GM23338 (cell line): ENCODE measurements at regions not wholly inside any gene's neighbourhood (a gene's known extent, or its start where the extent isn't known, plus 50 kb on each side); places are given as distances from the start of the nearest gene placed in this dataset.

Source experiments
- ATAC-seq: fragments of 200-7000 bp; cut with Tn5 transposase; 3 replicates; pipeline ENCODE4 v1.9.1; 2020
- DNase-seq: peaks from one replicate; pipeline ENCODE4 v3.0.0-alpha.2; 2015; ENCODE audit warnings: low spot score
- H2AFZ ChIP-seq: fragments of 200-600 bp; sonication (generic); 2 replicates; pipeline ENCODE4 v1.8.0; 2016; ENCODE audit warnings: antibody characterized with exemption, mild to moderate bottlenecking, moderate library complexity
- H3F3A ChIP-seq: fragments of 200-600 bp; sonication (generic); replicated peaks from 2 replicates; pipeline ENCODE4 v1.8.0; 2017; ENCODE audit warnings: antibody characterized with exemption, mixed run types, low read depth
- H3K27ac ChIP-seq: fragments of 200-600 bp; sonication (generic); 2 replicates; pipeline ENCODE4 v1.6.1; 2016; ENCODE audit warnings: low read depth
- H3K27me3 ChIP-seq: fragments of 200-600 bp; sonication (generic); 2 replicates; pipeline ENCODE4 v1.8.0; 2016; ENCODE audit warnings: mild to moderate bottlenecking, mixed run types, moderate library complexity; ENCODE audit not compliant: insufficient read depth
- H3K36me3 ChIP-seq: fragments of 200-600 bp; sonication (generic); 2 replicates; pipeline ENCODE4 v1.8.0; 2016; ENCODE audit warnings: mild to moderate bottlenecking; ENCODE audit not compliant: insufficient read depth
- H3K4me1 ChIP-seq: fragments of 200-600 bp; sonication (generic); 2 replicates; pipeline ENCODE4 v1.8.0; 2016; ENCODE audit warnings: mild to moderate bottlenecking, moderate library complexity; ENCODE audit not compliant: insufficient read depth
- H3K4me2 ChIP-seq: fragments of 200-600 bp; sonication (generic); 2 replicates; pipeline ENCODE4 v1.7.1; 2017; ENCODE audit warnings: mixed run types
- H3K4me3 ChIP-seq: fragments of 200-600 bp; sonication (generic); 2 replicates; pipeline ENCODE4 v1.6.1; 2016; ENCODE audit warnings: mixed run types
- H3K79me2 ChIP-seq: fragments of 200-600 bp; sonication (generic); replicated peaks from 2 replicates; pipeline ENCODE4 v1.8.0; 2017; ENCODE audit warnings: mild to moderate bottlenecking; ENCODE audit not compliant: insufficient read depth
- H3K9me2 ChIP-seq: fragments of 200-600 bp; sonication (generic); 2 replicates; pipeline ENCODE4 v1.8.0; 2017; ENCODE audit not compliant: insufficient read depth
- H4K20me1 ChIP-seq: fragments of 200-600 bp; sonication (generic); replicated peaks from 2 replicates; pipeline ENCODE4 v1.8.0; 2017; ENCODE audit warnings: mild to moderate bottlenecking; ENCODE audit not compliant: insufficient read depth
- H3K27ac Mint-ChIP-seq: 2 replicates; pipeline ENCODE4 v1.8.0; 2020; ENCODE audit warnings: inconsistent platforms, mild to moderate bottlenecking, moderate library complexity, mixed read lengths
- H3K27me3 Mint-ChIP-seq: 3 replicates; pipeline ENCODE4 v1.8.0; 2022; ENCODE audit warnings: low read depth, mild to moderate bottlenecking, moderate library complexity, mixed read lengths, inconsistent platforms; ENCODE audit not compliant: insufficient read depth, poor library complexity
- H3K36me3 Mint-ChIP-seq: 3 replicates; pipeline ENCODE4 v1.8.0; 2021; ENCODE audit warnings: low read depth, mild to moderate bottlenecking, inconsistent platforms, moderate library complexity, mixed read lengths
- H3K4me1 Mint-ChIP-seq: 3 replicates; pipeline ENCODE4 v1.8.0; 2020; ENCODE audit warnings: mild to moderate bottlenecking, inconsistent platforms, mixed read lengths
- H3K4me3 Mint-ChIP-seq: 3 replicates; pipeline ENCODE4 v1.8.0; 2021; ENCODE audit warnings: moderate library complexity, mild to moderate bottlenecking, inconsistent platforms, mixed read lengths
- H3K9me3 Mint-ChIP-seq: 3 replicates; pipeline ENCODE4 v1.8.0; 2020; ENCODE audit warnings: moderate library complexity, mild to moderate bottlenecking, inconsistent platforms, mixed read lengths
- CTCF ChIP-seq, 2 experiments: fragments of 200-600 bp in 1 of 2; sonication (generic) in 1 of 2; conservative IDR thresholded peaks; 2 replicates each; pipeline versions ENCODE4 v1.5.1 to v1.6.1; 2016 to 2017; ENCODE audit warnings: antibody characterized with exemption in 2 of 2, low read depth in 2 of 2, mild to moderate bottlenecking in 2 of 2, moderate library complexity in 1 of 2
- NANOG ChIP-seq: IDR thresholded peaks from 2 replicates; pipeline ENCODE4 v1.6.1; 2016; ENCODE audit warnings: antibody characterized with exemption, borderline replicate concordance
- POLR2AphosphoS5 ChIP-seq: IDR thresholded peaks from 2 replicates; pipeline ENCODE4 v1.6.1; 2016; ENCODE audit warnings: antibody characterized with exemption, low read depth
- REST ChIP-seq: IDR thresholded peaks from one replicate; pipeline ENCODE4 v1.6.1; 2018; ENCODE audit warnings: antibody characterized with exemption; ENCODE audit not compliant: unreplicated experiment
- ZNF462 ChIP-seq: fragments of 250-450 bp; sonication (Bioruptor Pico); IDR thresholded peaks from 2 replicates; pipeline ENCODE4 v1.5.0; 2020; ENCODE audit warnings: mild to moderate bottlenecking, moderate library complexity

GRCh38 chr9:115411516-115411915 lies 293.6 kb upstream of the TNC start (continued):
- TF ChIP-seq ZNF462 (CRISPR knock-in tag) (no peak), POLR2AphosphoS5 (no peak), CTCF (conservative IDR thresholded peaks at IDR 0.05; ENCODE audit: low read depth in 2 of 2) (no peak), NANOG (no peak)

GRCh38 chr9:115411993-115412452 lies 294.1 kb upstream of the TNC start:
- Histone ChIP-seq H3K79me2 (no peaks in the 10 kb centered on the region), H3K4me2 (0 out of 2 replicates have a peak overlapping the region, but pooled peaks have one; percentile 28), H3K36me3 (no peaks in the 10 kb centered on the region), H4K20me1 (no peaks in the 10 kb centered on the region), H3F3A (no peaks in the 10 kb centered on the region), H3K4me3 (no peak overlapping the region), H3K4me1 (peaks cover 22% of the 10 kb centered on the region; the same call in 1 of the 2 replicates), H3K9me2 (peaks cover 6% of the 10 kb centered on the region), H3K27ac (no peak overlapping the region), H2AFZ (no peak overlapping the region), H3K27me3 (no peaks in the 10 kb centered on the region)
- peaks cover 13% of the 10 kb centered on the region; the same call in 2 of the 3 replicates for H3K4me1 Mint-ChIP-seq
- H3K36me3 Mint-ChIP-seq: peaks cover 15% of the 10 kb centered on the region
- H3K27me3 Mint-ChIP-seq: no peaks in the 10 kb centered on the region
- ATAC-seq (no peak), DNase-seq (no peak)
- no peak overlapping the region for H3K27ac Mint-ChIP-seq
- TF ChIP-seq REST: no peak
- H3K9me3 Mint-ChIP-seq: peaks cover 7% of the 10 kb centered on the region
- no peak overlapping the region for H3K4me3 Mint-ChIP-seq
